ENCODE measurements at regions not wholly inside any gene's neighbourhood (a gene's known extent, or its start where the extent isn't known, plus 50 kb on each side); places are given as distances from the start of the nearest gene placed in this dataset.

GRCh38 chr3:193761969-193762368, 169.0 kb downstream of the OPA1 start:
- no peak for TF ChIP-seq MAX (IDR thresholded peaks at IDR 0.05; ENCODE audit: low read depth, low read length)
- no peak for TF ChIP-seq POLR2A (IDR thresholded peaks at IDR 0.05; ENCODE audit: extremely low read depth, insufficient read length)
